ENCODE measurements at regions not wholly inside any gene's neighbourhood (a gene's known extent, or its start where the extent isn't known, plus 50 kb on each side); places are given as distances from the start of the nearest gene placed in this dataset.

- Mint-ChIP-seq H3K4me1 (no peaks in the 10 kb centered on the region), H3K9me3 (peaks cover 15% of the 10 kb centered on the region), H3K27me3 (no peaks in the 10 kb centered on the region), H3K27ac (ENCODE audit: low read depth) (no peak overlapping the region), H3K36me3 (ENCODE audit: insufficient read depth) (no peaks in the 10 kb centered on the region), H3K4me3 (no peak overlapping the region)
- ATAC-seq (replicated peaks; ENCODE audit: extremely low read depth, poor library complexity, severe bottlenecking) (no peak), DNase-seq (ENCODE audit: low spot score in 2 of 2) (no peak)
Observed at GRCh38 chr1:80982831-80983230, 817.9 kb upstream of the ADGRL2 start.

GRCh38 chr1:80973101-80973500 lies 827.6 kb upstream of the ADGRL2 start:
- no peak overlapping the region for H3K27ac Mint-ChIP-seq (ENCODE audit: low read depth)
- H3K4me1 Mint-ChIP-seq = no peaks in the 10 kb centered on the region
- no peak for ATAC-seq (replicated peaks; ENCODE audit: extremely low read depth, poor library complexity, severe bottlenecking)
- peaks cover 14% of the 10 kb centered on the region for H3K9me3 Mint-ChIP-seq
- DNase-seq (ENCODE audit: low spot score in 2 of 2) = no peak
- no peaks in the 10 kb centered on the region for H3K36me3 Mint-ChIP-seq (ENCODE audit: insufficient read depth)
- H3K4me3 Mint-ChIP-seq = no peak overlapping the region
- H3K27me3 Mint-ChIP-seq = no peaks in the 10 kb centered on the region

DNA sequence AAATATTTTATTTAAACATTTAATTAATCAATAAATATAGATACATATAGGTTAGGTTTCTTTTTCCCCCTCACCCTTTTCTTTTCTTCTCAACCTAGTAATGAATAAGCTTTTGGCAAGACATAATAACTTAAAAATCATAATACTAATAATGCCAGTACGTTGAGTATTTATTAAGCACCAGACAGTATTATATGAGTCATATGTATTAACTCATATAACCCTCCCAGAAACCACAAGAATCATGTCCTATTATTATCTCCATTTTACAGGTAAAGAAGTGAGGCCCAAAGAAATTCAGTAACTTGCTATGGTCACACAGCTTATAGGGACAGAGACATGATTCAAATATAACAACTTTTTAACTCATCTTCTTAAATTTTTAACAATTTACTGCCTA lies 834.5 kb upstream of the ADGRL2 start:
- peaks cover 17% of the 10 kb centered on the region for H3K9me3 Mint-ChIP-seq
- H3K27me3 Mint-ChIP-seq = no peaks in the 10 kb centered on the region
- H3K27ac Mint-ChIP-seq (ENCODE audit: low read depth) = no peak overlapping the region
- H3K4me1 Mint-ChIP-seq = no peaks in the 10 kb centered on the region
- H3K36me3 Mint-ChIP-seq (ENCODE audit: insufficient read depth) = no peaks in the 10 kb centered on the region
- no peak for ATAC-seq (replicated peaks; ENCODE audit: extremely low read depth, poor library complexity, severe bottlenecking)
- DNase-seq (ENCODE audit: low spot score in 2 of 2) = no peak
- no peak overlapping the region for H3K4me3 Mint-ChIP-seq

DNA sequence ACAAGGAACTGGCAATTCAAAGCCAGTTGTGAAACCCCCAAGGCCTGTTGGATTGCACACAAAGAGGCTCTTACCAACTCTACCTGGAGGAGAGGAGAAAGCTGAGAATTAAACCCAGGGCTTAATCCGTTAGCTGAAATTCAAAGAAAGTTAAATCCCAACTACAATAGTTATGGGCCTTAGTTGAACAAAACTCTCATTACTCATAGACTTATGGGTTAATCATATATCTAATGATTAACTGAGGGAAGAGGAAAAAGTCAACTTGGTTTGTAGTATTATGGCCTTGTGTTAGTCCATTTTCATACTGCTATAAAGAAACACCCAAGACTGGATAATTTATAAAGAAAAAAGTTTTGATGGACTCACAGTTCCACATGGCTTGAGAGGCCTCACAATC lies 838.2 kb upstream of the ADGRL2 start:
- no peak for ATAC-seq (replicated peaks; ENCODE audit: extremely low read depth, poor library complexity, severe bottlenecking)
- no peak for DNase-seq (ENCODE audit: low spot score in 2 of 2)

DNA sequence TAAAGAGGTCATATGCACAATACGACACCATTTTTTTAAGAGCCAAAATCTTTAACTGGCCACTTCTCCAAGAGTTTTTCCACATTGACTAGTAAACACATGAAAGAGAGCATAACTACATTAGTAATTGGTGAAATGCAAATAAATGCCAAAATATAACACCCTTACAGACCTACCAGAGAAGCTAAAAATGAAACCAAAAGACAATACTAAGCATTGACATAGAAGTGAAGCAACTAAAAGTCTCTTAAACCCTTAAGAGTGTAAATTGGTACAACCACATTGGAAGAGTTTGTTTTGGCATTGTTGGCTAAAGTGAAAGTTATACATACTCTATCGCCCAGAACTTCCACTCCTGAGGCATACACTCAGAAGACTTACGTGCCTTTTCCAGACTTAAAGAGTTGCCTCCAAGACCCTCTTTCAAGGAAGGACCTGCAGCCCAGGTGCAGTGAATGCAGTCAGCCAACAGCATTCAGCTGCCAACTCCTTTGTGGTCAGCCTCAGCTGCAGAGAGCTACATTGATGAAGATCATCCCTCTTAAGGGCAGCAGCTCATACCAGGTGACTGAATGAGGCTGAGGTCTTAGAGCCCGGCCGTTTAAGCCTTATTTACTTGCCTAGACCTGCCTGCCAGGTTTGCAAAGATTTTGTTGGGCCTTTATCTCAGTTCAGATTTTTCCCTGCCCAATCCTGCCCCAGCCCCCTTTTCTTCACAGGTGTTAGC lies 839.1 kb upstream of the ADGRL2 start:
- Mint-ChIP-seq H3K4me1 (no peaks in the 10 kb centered on the region), H3K27ac (ENCODE audit: low read depth) (no peak overlapping the region), H3K4me3 (no peak overlapping the region), H3K27me3 (no peaks in the 10 kb centered on the region), H3K9me3 (peaks cover 12% of the 10 kb centered on the region), H3K36me3 (ENCODE audit: insufficient read depth) (no peaks in the 10 kb centered on the region)
- ATAC-seq (replicated peaks; ENCODE audit: extremely low read depth, poor library complexity, severe bottlenecking) (no peak), DNase-seq (ENCODE audit: low spot score in 2 of 2) (no peak)

More for the DNA sequence above, 838.2 kb upstream of the ADGRL2 start:
- Mint-ChIP-seq H3K4me1 (no peaks in the 10 kb centered on the region), H3K4me3 (no peak overlapping the region), H3K27ac (ENCODE audit: low read depth) (no peak overlapping the region), H3K27me3 (no peaks in the 10 kb centered on the region), H3K36me3 (ENCODE audit: insufficient read depth) (no peaks in the 10 kb centered on the region), H3K9me3 (peaks cover 12% of the 10 kb centered on the region)

DNA sequence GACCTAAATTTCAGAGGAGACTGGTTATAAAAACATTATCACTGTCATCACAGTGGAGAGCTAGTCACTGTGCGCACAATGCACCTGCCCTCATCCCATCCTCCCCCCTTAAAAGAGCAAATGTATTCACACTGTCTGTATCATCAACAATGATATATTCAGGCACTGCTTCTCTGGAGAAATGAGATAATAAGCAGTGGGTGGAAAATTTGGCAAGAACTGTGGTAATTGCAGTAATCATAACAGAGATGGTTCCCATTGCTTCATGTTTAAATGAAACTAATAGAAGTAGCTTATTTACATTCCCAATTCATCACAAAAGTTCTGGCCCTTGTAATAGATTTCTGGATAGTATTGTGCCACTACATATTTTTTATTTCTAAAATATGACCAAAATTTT lies 867.4 kb upstream of the ADGRL2 start:
- DNase-seq (ENCODE audit: low spot score in 2 of 2) (no peak), ATAC-seq (replicated peaks; ENCODE audit: extremely low read depth, poor library complexity, severe bottlenecking) (no peak)
- Mint-ChIP-seq H3K4me1 (no peaks in the 10 kb centered on the region), H3K27ac (ENCODE audit: low read depth) (no peak overlapping the region), H3K36me3 (ENCODE audit: insufficient read depth) (no peaks in the 10 kb centered on the region), H3K9me3 (peaks cover 21% of the 10 kb centered on the region), H3K4me3 (no peak overlapping the region), H3K27me3 (no peaks in the 10 kb centered on the region)

DNA sequence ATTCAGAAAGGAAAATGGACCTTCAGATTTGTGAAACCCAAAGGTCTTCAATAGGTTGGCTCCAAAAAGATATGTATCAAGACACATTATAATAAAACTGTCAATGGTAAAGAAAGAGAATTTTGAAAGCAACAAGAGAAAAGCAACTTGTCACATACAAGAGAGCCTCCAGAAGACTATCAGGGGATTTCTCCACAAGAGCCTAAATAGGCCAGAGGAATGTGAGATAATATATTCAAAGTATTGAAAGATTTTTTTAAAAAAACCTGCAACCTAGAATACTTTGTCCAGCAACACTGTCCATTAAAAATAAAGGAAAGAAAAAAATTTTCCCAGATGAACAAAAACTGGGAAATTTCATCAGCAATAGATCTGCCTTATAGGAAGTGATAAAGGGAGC lies 869.6 kb upstream of the ADGRL2 start:
- Mint-ChIP-seq H3K9me3 (peaks cover 32% of the 10 kb centered on the region), H3K27me3 (no peaks in the 10 kb centered on the region), H3K4me3 (no peak overlapping the region), H3K4me1 (no peaks in the 10 kb centered on the region), H3K36me3 (ENCODE audit: insufficient read depth) (no peaks in the 10 kb centered on the region), H3K27ac (ENCODE audit: low read depth) (no peak overlapping the region)
- DNase-seq (ENCODE audit: low spot score in 2 of 2) (no peak), ATAC-seq (replicated peaks; ENCODE audit: extremely low read depth, poor library complexity, severe bottlenecking) (no peak)

- peaks cover 34% of the 10 kb centered on the region for H3K9me3 Mint-ChIP-seq
- H3K4me1 Mint-ChIP-seq = no peaks in the 10 kb centered on the region
- no peaks in the 10 kb centered on the region for H3K27me3 Mint-ChIP-seq
- H3K36me3 Mint-ChIP-seq (ENCODE audit: insufficient read depth) = no peaks in the 10 kb centered on the region
- H3K4me3 Mint-ChIP-seq = no peak overlapping the region
- no peak overlapping the region for H3K27ac Mint-ChIP-seq (ENCODE audit: low read depth)
- ATAC-seq (replicated peaks; ENCODE audit: extremely low read depth, poor library complexity, severe bottlenecking) (no peak), DNase-seq (ENCODE audit: low spot score in 2 of 2) (no peak)
Observed at GRCh38 chr1:80929868-80930508, 870.7 kb upstream of the ADGRL2 start.

- H3K27me3 Mint-ChIP-seq = no peaks in the 10 kb centered on the region
Observed at GRCh38 chr1:80926531-80926930, 874.2 kb upstream of the ADGRL2 start.

GRCh38 chr1:80925130-80925805 lies 875.5 kb upstream of the ADGRL2 start:
- no peak overlapping the region for H3K4me3 Mint-ChIP-seq
- DNase-seq (ENCODE audit: low spot score in 2 of 2) (no peak), ATAC-seq (replicated peaks; ENCODE audit: extremely low read depth, poor library complexity, severe bottlenecking) (no peak)
- H3K36me3 Mint-ChIP-seq (ENCODE audit: insufficient read depth) = no peaks in the 10 kb centered on the region
- peaks cover 34% of the 10 kb centered on the region for H3K9me3 Mint-ChIP-seq
- no peaks in the 10 kb centered on the region for H3K27me3 Mint-ChIP-seq
- H3K27ac Mint-ChIP-seq (ENCODE audit: low read depth) = no peak overlapping the region
- no peaks in the 10 kb centered on the region for H3K4me1 Mint-ChIP-seq

More at GRCh38 chr1:80926531-80926930, 874.2 kb upstream of the ADGRL2 start:
- H3K4me1 Mint-ChIP-seq = no peaks in the 10 kb centered on the region
- ATAC-seq (replicated peaks; ENCODE audit: extremely low read depth, poor library complexity, severe bottlenecking) = no peak
- H3K27ac Mint-ChIP-seq (ENCODE audit: low read depth) = no peak overlapping the region
- no peaks in the 10 kb centered on the region for H3K36me3 Mint-ChIP-seq (ENCODE audit: insufficient read depth)
- no peak overlapping the region for H3K4me3 Mint-ChIP-seq
- peaks cover 43% of the 10 kb centered on the region for H3K9me3 Mint-ChIP-seq
- no peak for DNase-seq (ENCODE audit: low spot score in 2 of 2)

DNA sequence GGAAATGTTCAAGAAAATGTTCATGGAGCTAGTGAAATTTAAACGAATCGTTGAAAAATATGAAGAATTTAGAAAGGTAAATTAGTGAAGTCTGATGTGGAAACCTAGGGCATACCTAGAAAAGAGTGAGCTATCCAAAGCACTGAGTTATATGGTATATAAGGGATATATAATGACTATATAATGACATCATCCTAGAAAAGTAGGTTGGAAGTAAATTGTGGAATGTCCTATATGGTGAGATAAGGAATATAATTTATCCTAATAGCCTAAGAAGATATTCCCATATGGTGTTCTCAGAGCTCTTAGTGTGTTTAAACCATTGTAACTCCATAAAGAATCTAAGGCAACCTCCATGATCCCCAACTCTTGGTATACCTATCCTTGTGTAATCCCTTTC lies 876.4 kb upstream of the ADGRL2 start:
- ATAC-seq (replicated peaks; ENCODE audit: extremely low read depth, poor library complexity, severe bottlenecking) = no peak
- no peak overlapping the region for H3K4me3 Mint-ChIP-seq
- H3K4me1 Mint-ChIP-seq = no peaks in the 10 kb centered on the region
- no peaks in the 10 kb centered on the region for H3K27me3 Mint-ChIP-seq
- no peaks in the 10 kb centered on the region for H3K36me3 Mint-ChIP-seq (ENCODE audit: insufficient read depth)
- H3K9me3 Mint-ChIP-seq = peaks cover 34% of the 10 kb centered on the region
- H3K27ac Mint-ChIP-seq (ENCODE audit: low read depth) = no peak overlapping the region
- no peak for DNase-seq (ENCODE audit: low spot score in 2 of 2)

GRCh38 chr1:80922906-80923305 lies 877.8 kb upstream of the ADGRL2 start:
- H3K9me3 Mint-ChIP-seq = peaks cover 29% of the 10 kb centered on the region
- H3K4me1 Mint-ChIP-seq = no peaks in the 10 kb centered on the region
- ATAC-seq (replicated peaks; ENCODE audit: extremely low read depth, poor library complexity, severe bottlenecking) = no peak
- H3K27me3 Mint-ChIP-seq = no peaks in the 10 kb centered on the region
- no peak overlapping the region for H3K4me3 Mint-ChIP-seq
- no peaks in the 10 kb centered on the region for H3K36me3 Mint-ChIP-seq (ENCODE audit: insufficient read depth)
- DNase-seq (ENCODE audit: low spot score in 2 of 2) = no peak
- H3K27ac Mint-ChIP-seq (ENCODE audit: low read depth) = no peak overlapping the region

DNA sequence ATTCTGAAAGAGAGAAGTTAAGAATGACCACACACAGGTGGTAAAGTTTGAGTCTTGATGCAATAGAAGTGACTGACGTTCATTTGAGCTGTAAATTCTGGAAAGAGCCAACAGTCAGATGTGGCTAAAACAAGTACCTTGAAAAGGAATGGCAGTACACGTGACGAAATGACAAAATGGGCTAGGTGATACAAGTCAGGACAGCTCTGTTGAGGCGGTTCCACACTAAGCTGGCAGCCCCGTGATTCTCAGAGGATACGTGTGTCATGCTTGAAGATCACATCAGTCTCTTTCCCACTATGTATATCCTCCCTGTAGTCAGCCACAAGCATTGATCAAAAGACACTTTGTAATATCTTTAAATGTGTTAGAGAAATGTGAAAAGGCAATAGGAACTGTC lies 881.3 kb upstream of the ADGRL2 start:
- ATAC-seq (replicated peaks; ENCODE audit: extremely low read depth, poor library complexity, severe bottlenecking) = no peak
- Mint-ChIP-seq H3K27ac (ENCODE audit: low read depth) (no peak overlapping the region), H3K27me3 (no peaks in the 10 kb centered on the region), H3K9me3 (peaks cover 8% of the 10 kb centered on the region), H3K36me3 (ENCODE audit: insufficient read depth) (no peaks in the 10 kb centered on the region), H3K4me1 (no peaks in the 10 kb centered on the region), H3K4me3 (no peak overlapping the region)
- no peak for DNase-seq (ENCODE audit: low spot score in 2 of 2)

All from central memory CD8-positive, alpha-beta T cell (primary cell).